Left ventricle myocardium inferior (tissue), 1 donor: ENCODE measurements at regions not wholly inside any gene's neighbourhood (a gene's known extent, or its start where the extent isn't known, plus 50 kb on each side); places are given as distances from the start of the nearest gene placed in this dataset.

Experiments used
- DNase-seq: peaks from one replicate; pipeline ENCODE4 v3.0.0-alpha.2; 2020
- H3K27ac ChIP-seq: fragments of 200-600 bp; replicated peaks from 2 replicates; pipeline ENCODE4 v1.8.0; 2021
- H3K27me3 ChIP-seq: fragments of 200-600 bp; 2 replicates; pipeline ENCODE4 v1.8.0; 2021; ENCODE audit warnings: low read depth
- H3K36me3 ChIP-seq: fragments of 200-600 bp; 2 replicates; pipeline ENCODE4 v1.8.0; 2021
- H3K4me1 ChIP-seq: fragments of 200-600 bp; 2 replicates; pipeline ENCODE4 v1.8.0; 2021
- H3K4me3 ChIP-seq: fragments of 200-600 bp; 2 replicates; pipeline ENCODE4 v1.8.0; 2021; ENCODE audit warnings: mild to moderate bottlenecking, moderate library complexity
- H3K9me3 ChIP-seq: fragments of 200-600 bp; replicated peaks from 2 replicates; pipeline ENCODE4 v1.8.0; 2021
- intact Hi-C: fragments of 100-400 bp; cut with micrococcal nuclease; formaldehyde crosslinking; loops from one replicate; pipeline ENCODE4 v1.11.0; 2022
- TF ChIP-seq, protein P1 (sequence below): fragments of 200-600 bp; IDR thresholded peaks from 2 replicates; pipeline ENCODE4 v1.8.0; 2021; ENCODE audit warnings: antibody characterized with exemption, mild to moderate bottlenecking, borderline replicate concordance
- donor health status: DM: no; HTN: yes; CAD: no; lungs with severe emphysema.

- Histone ChIP-seq H3K36me3 (no peaks in the 10 kb centered on the region), H3K9me3 (peaks cover 20% of the 10 kb centered on the region), H3K4me3 (no peak overlapping the region), H3K4me1 (no peaks in the 10 kb centered on the region), H3K27me3 (no peaks in the 10 kb centered on the region), H3K27ac (no peak overlapping the region)
- intact Hi-C loops = no loop called here
- no peak for DNase-seq
- TF ChIP-seq, protein P1, sequence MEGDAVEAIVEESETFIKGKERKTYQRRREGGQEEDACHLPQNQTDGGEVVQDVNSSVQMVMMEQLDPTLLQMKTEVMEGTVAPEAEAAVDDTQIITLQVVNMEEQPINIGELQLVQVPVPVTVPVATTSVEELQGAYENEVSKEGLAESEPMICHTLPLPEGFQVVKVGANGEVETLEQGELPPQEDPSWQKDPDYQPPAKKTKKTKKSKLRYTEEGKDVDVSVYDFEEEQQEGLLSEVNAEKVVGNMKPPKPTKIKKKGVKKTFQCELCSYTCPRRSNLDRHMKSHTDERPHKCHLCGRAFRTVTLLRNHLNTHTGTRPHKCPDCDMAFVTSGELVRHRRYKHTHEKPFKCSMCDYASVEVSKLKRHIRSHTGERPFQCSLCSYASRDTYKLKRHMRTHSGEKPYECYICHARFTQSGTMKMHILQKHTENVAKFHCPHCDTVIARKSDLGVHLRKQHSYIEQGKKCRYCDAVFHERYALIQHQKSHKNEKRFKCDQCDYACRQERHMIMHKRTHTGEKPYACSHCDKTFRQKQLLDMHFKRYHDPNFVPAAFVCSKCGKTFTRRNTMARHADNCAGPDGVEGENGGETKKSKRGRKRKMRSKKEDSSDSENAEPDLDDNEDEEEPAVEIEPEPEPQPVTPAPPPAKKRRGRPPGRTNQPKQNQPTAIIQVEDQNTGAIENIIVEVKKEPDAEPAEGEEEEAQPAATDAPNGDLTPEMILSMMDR = no peak
Measured at GRCh38 chr6:130622142-130622541, 205.1 kb upstream of the SMLR1 start.

GRCh38 chr6:130624046-130624445, 203.2 kb upstream of the SMLR1 start:
- no peaks in the 10 kb centered on the region for H3K27me3 ChIP-seq
- no peaks in the 10 kb centered on the region for H3K4me1 ChIP-seq
- H3K36me3 ChIP-seq = no peaks in the 10 kb centered on the region
- no peak overlapping the region for H3K27ac ChIP-seq
- no peak overlapping the region for H3K4me3 ChIP-seq
- TF ChIP-seq, protein P1 = no peak
- intact Hi-C loops = no loop called here
- H3K9me3 ChIP-seq = peaks cover 20% of the 10 kb centered on the region
- DNase-seq = no peak

- no peak for DNase-seq
- Histone ChIP-seq H3K9me3 (peaks cover 20% of the 10 kb centered on the region), H3K27me3 (no peaks in the 10 kb centered on the region), H3K27ac (no peak overlapping the region), H3K4me1 (no peaks in the 10 kb centered on the region), H3K36me3 (no peaks in the 10 kb centered on the region), H3K4me3 (no peak overlapping the region)
- intact Hi-C loops = no loop called here
- TF ChIP-seq, protein P1 = no peak
Measured at GRCh38 chr6:130625825-130626527, 201.2 kb upstream of the SMLR1 start.

DNA sequence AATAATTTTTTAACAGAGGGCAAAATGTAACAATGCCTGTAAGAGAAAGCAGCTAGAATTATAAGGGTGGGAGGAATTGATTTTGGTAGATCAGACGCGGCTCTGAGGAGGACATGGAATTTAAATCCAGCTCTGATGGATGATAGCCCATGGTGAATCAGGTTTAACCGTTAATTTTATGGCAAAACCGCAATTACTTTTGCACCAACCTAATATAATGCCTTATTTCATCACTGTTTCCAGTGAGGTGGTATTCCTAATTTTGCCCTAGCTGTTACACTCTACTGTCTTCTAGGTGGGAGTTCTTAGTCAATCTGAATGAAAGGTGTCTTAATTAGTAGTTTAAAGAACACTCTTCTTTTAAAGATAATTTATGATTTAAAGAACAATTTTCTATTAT, 198.3 kb upstream of the SMLR1 start:
- TF ChIP-seq, protein P1 = no peak
- Histone ChIP-seq H3K36me3 (no peaks in the 10 kb centered on the region), H3K4me3 (no peak overlapping the region), H3K4me1 (no peaks in the 10 kb centered on the region), H3K27ac (no peak overlapping the region), H3K9me3 (peaks cover 4% of the 10 kb centered on the region), H3K27me3 (no peaks in the 10 kb centered on the region)
- intact Hi-C loops = no loop called here
- DNase-seq = no peak

GRCh38 chr6:130629640-130630039, 197.6 kb upstream of the SMLR1 start:
- TF ChIP-seq, protein P1 = no peak
- Histone ChIP-seq H3K4me1 (no peaks in the 10 kb centered on the region), H3K4me3 (no peak overlapping the region), H3K27ac (no peak overlapping the region), H3K27me3 (no peaks in the 10 kb centered on the region), H3K9me3 (no peaks in the 10 kb centered on the region), H3K36me3 (no peaks in the 10 kb centered on the region)
- no peak for DNase-seq
- intact Hi-C loops = no loop called here
